ENCODE measurements at regions not wholly inside any gene's neighbourhood (a gene's known extent, or its start where the extent isn't known, plus 50 kb on each side); places are given as distances from the start of the nearest gene placed in this dataset.
"Not testable (repeated sequence)": the region's sequence is repeated elsewhere in the genome, so short reads cannot be mapped to it uniquely, and the experiment has no call there.

- DNase-seq = not testable (repeated sequence)
Observed at GRCh38 chr9:26664087-26664773, 228.4 kb downstream of the CAAP1 start.

- DNase-seq = no peak
Observed at GRCh38 chr9:26662476-26662875, 230.1 kb downstream of the CAAP1 start.

GRCh38 chr9:26658476-26658875, 234.1 kb downstream of the CAAP1 start:
- no peak for DNase-seq

DNA sequence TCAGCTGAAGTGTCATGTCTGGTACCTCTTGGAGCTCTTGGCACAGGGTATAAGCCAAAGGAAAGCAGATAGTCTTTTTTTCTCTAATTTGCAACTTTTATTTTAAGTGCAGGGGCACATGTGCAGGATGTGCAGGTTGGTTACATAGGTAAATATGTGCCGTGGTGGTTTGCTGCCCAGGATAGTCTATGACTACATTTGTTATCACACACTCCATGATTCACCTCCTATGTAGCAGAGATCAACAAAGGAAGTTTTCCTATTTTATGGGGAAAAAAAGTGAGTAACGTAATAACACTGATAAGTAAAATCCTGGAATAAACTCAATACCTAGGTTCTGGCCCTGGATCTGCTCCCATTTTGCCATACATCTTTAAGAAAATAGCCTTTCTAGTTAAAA, 234.6 kb downstream of the CAAP1 start:
- DNase-seq = no peak

- DNase-seq = no peak
Observed at GRCh38 chr9:26656003-26656870, 236.4 kb downstream of the CAAP1 start.

DNA sequence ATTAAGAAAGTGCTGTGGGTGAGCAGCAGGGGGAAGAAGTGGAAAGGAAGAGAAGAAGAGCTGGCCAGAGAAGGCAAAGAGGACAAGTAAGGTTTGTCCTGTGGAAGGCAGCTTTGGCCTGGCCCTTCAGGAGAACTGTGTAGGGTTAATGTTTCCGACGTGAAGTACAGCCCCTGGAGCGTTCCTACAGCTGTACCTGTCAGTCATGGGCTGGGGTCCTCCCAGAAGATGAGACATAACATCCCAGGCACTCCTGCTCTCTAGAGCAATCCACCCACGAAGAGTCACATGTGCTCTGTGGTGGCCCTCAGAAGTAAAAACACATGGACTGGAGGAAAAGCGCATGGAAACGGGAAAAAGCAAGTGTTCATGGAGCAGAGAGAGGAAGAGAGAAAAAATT, 237.4 kb downstream of the CAAP1 start:
- DNase-seq = no peak

DNA sequence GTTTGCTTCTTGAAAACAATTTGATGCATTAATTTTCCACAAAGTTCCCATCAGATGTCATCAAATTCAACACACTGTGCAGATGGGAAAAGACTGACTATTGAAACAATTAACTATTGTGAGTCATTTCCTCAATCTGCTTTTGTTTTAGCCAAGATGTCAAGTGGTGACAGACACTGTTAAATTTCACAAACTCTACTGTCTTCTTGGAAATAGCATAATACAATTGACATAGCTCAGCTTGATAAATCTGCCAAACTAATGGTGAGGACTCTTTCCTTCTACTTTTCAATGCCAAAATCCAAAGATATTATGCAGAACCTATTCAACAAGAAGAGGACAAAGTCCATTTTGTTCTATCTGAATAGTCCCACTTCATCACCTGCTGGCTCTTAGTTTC, 242.3 kb downstream of the CAAP1 start:
- DNase-seq = no peak

GRCh38 chr9:26643826-26644225, 248.8 kb downstream of the CAAP1 start:
- DNase-seq = no peak

DNA sequence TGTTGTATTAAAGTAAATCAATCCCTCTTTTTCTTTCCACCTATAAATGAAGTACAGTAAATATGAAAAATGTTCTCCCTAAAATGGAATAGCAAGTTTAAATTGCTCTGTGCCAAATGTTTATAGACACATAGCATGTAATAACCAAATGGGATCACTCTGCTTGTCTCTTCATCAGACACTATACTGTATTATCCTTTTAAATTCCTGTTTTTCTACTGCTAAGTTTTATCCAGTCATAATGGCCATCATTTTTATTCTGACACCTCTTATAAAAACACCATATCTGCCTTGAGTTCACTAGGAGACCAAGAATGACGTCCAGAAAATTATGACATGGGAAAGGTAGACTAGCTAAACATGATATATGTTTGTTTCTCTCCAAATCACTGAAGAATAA, 252.8 kb downstream of the CAAP1 start:
- DNase-seq = no peak

- DNase-seq = no peak
Observed at GRCh38 chr9:26637101-26637500, 255.5 kb downstream of the CAAP1 start.

DNA sequence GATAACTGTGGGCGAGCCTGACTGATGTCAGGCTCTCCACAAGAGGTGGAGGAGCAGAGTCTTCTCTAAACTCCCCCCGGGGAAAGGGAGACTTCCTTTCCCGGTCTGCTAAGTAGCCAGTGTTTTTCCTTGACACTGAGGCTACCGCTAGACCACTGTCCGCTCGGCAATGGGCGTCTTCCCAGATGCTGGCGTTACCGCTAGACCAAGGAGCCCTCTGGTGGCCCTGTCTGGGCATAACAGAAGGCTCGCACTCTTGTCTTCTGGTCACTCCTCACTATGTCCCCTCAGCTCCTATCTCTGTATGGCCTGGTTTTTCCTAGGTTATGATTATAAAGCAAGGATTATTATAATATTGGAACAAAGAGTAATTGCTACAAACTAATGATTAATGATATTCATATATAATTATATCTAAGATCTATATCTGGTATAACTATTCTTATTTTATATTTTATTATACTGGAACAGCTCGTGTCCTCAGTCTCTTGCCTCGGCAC, 278.7 kb downstream of the CAAP1 start:
- peak; percentile 1 for DNase-seq

GRCh38 chr9:26612211-26612610, 280.4 kb downstream of the CAAP1 start:
- no peak for DNase-seq

DNA sequence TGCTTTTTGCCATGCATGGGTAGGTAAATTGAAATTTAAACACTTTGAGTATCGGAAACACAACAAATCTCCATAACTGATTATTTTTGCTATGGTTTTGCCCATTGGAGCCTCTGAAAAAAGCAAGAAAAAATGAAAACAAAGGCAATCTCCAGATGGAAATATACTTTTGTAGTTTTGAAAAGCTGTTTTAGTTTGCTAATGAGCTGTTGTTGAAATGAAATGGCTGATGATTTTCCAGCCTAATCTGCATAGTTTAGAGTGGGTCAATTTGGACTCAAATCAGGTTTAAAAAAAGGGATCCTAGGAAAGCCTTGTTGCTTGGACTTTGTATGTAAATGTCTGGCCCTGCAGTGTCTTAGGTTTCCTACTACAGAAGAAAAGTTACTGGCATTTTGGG, 285.8 kb downstream of the CAAP1 start:
- no peak for DNase-seq

DNA sequence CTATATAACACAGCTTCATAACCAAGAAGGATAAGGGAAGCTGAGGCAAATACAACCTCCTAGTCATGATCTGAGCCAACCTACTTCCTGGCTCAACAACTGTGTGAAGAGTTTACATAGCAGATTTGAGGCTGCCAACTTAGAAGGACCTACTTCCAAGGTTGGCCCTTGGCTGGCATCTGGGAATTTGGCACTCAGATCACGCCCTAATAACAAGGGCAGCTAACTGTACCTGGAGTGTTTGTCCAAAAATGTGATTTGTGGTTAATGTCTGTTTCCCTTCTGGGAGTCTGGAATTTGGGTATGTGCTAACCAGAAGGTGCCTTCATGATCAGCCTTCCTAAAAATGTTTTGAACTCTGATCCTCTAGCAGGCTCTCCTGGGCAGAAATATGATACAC, 287.2 kb downstream of the CAAP1 start:
- no peak for DNase-seq

- DNase-seq = no peak
Observed at GRCh38 chr9:26604076-26604662, 288.4 kb downstream of the CAAP1 start.

DNA sequence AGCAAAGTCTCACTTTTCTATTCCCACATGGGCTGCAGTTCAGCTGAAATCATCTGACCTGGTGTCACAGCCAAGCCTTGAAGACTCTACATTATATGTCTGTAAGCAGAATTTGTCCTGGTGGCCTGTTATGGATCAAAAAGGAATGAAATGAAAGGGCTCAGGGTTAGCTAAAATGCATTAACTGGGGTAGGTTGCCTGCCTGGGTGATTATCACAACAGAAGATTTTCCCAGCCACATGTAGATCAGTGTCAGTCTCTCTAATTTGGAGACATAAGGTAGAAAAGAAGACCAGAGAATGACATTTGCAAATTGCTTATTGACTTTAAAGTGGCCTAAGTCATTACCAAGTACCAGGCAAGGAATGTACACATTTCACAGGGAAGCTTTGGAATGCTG, 289.0 kb downstream of the CAAP1 start:
- no peak for DNase-seq

DNA sequence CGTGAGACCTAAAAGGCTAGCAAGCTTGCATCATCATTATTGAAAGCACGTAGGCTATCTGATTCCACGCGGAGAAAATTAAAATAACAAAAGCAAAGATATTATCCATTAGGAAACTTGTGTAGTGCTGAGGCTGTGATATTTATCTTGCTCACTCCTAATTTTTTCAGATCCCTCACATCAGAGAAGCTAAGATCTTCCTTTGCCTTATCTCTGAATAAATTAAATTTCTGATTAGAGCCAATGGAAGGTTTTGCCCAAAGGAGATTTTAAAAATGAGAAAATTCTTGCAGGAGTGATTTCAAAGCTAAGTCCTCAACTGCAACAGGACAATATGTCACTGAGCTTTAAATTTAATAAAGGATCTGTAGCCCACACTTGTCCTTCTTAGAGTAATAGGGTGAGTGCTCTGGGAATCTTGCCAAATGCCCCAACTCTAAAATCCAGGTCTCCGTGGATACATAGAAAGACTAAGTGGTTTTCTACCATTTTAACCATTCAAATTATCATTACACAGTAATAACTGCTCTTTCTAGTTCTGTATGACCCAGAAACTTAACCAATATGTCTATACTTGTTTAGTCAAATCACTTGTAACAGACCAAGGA, 295.0 kb downstream of the CAAP1 start:
- DNase-seq = no peak

- DNase-seq = no peak
Observed at GRCh38 chr9:26579056-26579455, 313.5 kb downstream of the CAAP1 start.

DNA sequence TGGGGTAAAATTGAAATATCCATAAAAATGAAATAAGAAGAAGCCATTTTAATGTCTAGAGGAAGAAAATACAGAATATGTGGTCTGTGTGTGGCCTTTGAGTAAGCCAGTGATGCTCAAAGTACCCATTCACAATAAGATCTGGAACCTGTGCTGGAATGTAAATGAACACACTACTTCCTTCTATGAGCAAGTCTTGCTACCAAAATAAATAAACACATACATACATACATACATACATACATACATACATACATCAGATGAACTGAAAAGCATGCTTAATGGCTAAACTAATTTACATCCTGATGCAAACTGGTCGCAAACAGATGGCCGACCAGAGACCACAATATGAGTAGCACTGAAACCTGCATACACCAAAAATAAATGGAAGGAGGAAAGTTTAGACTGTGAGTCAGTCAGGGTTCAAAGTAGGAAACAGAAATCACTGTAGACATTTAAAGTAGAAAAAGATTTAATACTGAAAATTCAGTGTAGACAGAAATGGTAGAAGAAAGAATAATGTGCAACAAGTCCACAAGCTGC, 317.6 kb downstream of the CAAP1 start:
- no peak for DNase-seq

- DNase-seq = no peak
Observed at GRCh38 chr9:26574256-26574655, 318.3 kb downstream of the CAAP1 start.

GRCh38 chr9:26567976-26568375, 324.6 kb downstream of the CAAP1 start:
- no peak for DNase-seq

GRCh38 chr9:26566141-26566540, 326.5 kb downstream of the CAAP1 start:
- DNase-seq = no peak

DNA sequence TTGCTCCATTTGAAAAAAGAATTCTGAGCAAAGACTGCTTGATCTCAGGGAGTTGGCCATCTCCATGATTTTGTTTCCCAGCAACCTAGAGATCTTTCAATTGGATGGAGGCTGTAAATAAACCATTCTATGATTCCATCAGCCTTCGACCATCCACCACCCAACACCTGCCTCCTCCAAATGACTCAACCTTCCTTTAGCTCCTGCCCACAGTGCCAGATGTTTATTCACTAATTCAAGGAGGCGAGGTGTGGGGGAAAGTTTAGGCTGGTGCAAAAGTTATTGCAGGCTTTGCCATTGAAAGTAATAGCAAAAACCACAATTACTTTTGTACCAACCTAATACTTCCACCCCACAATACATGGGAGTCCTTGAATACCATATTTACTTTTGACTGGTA, 327.5 kb downstream of the CAAP1 start:
- DNase-seq = no peak

All from stimulated activated CD4-positive, alpha-beta T cell treated with anti-CD3 and anti-CD28 coated beads, Interleukin-15, amount 100 ng/mL, for 24 hours (primary cell).